Lower leg skin (tissue), 3 donors: ENCODE measurements at regions not wholly inside any gene's neighbourhood (a gene's known extent, or its start where the extent isn't known, plus 50 kb on each side); places are given as distances from the start of the nearest gene placed in this dataset.

Experiments used
- POLR2A ChIP-seq, 2 donors: fragments of 450-650 bp; IDR thresholded peaks; one replicate each; pipeline ENCODE4 v1.6.1; 2016 to 2017; ENCODE audit warnings: antibody characterized with exemption in 2 of 2, mild to moderate bottlenecking in 1 of 2, moderate library complexity in 1 of 2
- TF ChIP-seq, protein P1 (sequence below), 3 donors: fragments of 450-650 bp; IDR thresholded peaks; one replicate each; pipeline ENCODE4 v1.5.1; 2016; ENCODE audit warnings: antibody characterized with exemption in 3 of 3, mild to moderate bottlenecking in 3 of 3, moderate library complexity in 2 of 3

- TF ChIP-seq, protein P1, sequence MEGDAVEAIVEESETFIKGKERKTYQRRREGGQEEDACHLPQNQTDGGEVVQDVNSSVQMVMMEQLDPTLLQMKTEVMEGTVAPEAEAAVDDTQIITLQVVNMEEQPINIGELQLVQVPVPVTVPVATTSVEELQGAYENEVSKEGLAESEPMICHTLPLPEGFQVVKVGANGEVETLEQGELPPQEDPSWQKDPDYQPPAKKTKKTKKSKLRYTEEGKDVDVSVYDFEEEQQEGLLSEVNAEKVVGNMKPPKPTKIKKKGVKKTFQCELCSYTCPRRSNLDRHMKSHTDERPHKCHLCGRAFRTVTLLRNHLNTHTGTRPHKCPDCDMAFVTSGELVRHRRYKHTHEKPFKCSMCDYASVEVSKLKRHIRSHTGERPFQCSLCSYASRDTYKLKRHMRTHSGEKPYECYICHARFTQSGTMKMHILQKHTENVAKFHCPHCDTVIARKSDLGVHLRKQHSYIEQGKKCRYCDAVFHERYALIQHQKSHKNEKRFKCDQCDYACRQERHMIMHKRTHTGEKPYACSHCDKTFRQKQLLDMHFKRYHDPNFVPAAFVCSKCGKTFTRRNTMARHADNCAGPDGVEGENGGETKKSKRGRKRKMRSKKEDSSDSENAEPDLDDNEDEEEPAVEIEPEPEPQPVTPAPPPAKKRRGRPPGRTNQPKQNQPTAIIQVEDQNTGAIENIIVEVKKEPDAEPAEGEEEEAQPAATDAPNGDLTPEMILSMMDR (IDR thresholded peaks at IDR 0.05) = no peak
- TF ChIP-seq POLR2A (IDR thresholded peaks at IDR 0.05) = no peak
Measured at GRCh38 chr6:141229296-141229695, 903.4 kb upstream of the GJE1 start.
